HL-60 (cell line): ENCODE measurements at regions not wholly inside any gene's neighbourhood (a gene's known extent, or its start where the extent isn't known, plus 50 kb on each side); places are given as distances from the start of the nearest gene placed in this dataset.

Experiments used
- DNase-seq, 2 experiments: peaks; one replicate each; pipeline ENCODE4 v3.0.0-alpha.2; 2010 to 2020; ENCODE audit warnings: low read depth in 1 of 2, low spot score in 1 of 2
- H3K27ac ChIP-seq: fragments of 250-450 bp; sonication (Bioruptor Pico); replicated peaks from 2 replicates; pipeline ENCODE4 v1.5.1; 2020; ENCODE audit warnings: mild to moderate bottlenecking, moderate library complexity
- H3K27me3 ChIP-seq: fragments of 250-450 bp; sonication (Bioruptor Pico); 2 replicates; pipeline ENCODE4 v1.5.1; 2021; ENCODE audit warnings: mild to moderate bottlenecking, moderate library complexity; ENCODE audit not compliant: insufficient read depth, poor library complexity, severe bottlenecking
- H3K4me3 ChIP-seq: replicated peaks from 2 replicates; pipeline ENCODE4 v1.5.1; 2011; ENCODE audit warnings: mild to moderate bottlenecking, control low read depth, low read length; ENCODE audit not compliant: insufficient read depth
- CTCF ChIP-seq: IDR thresholded peaks from one replicate; pipeline ENCODE4 v1.5.1; 2011; ENCODE audit warnings: low read length, control low read depth, inconsistent platforms; ENCODE audit not compliant: insufficient read depth
- GABPA ChIP-seq: IDR thresholded peaks from 2 replicates; pipeline ENCODE4 v1.6.1; 2012; ENCODE audit warnings: low read depth
- POLR2AphosphoS5 ChIP-seq: IDR thresholded peaks from 2 replicates; pipeline ENCODE4 v1.6.1; 2012; ENCODE audit warnings: low read depth
- SPI1 ChIP-seq: IDR thresholded peaks from 2 replicates; pipeline ENCODE4 v1.6.1; 2012; ENCODE audit warnings: low read depth, mild to moderate bottlenecking, borderline replicate concordance
- TF ChIP-seq, protein P1 (sequence below): IDR thresholded peaks from 2 replicates; pipeline ENCODE4 v1.6.1; 2012; ENCODE audit warnings: low read depth; ENCODE audit not compliant: insufficient replicate concordance

GRCh38 chr2:75268112-75268511 lies 68.8 kb upstream of the TACR1 start:
- H3K27me3 ChIP-seq = peaks cover 2% of the 10 kb centered on the region
- H3K4me3 ChIP-seq = no peak overlapping the region
- TF ChIP-seq GABPA (no peak), SPI1 (no peak), POLR2AphosphoS5 (no peak), CTCF (no peak)
- TF ChIP-seq, protein P1, sequence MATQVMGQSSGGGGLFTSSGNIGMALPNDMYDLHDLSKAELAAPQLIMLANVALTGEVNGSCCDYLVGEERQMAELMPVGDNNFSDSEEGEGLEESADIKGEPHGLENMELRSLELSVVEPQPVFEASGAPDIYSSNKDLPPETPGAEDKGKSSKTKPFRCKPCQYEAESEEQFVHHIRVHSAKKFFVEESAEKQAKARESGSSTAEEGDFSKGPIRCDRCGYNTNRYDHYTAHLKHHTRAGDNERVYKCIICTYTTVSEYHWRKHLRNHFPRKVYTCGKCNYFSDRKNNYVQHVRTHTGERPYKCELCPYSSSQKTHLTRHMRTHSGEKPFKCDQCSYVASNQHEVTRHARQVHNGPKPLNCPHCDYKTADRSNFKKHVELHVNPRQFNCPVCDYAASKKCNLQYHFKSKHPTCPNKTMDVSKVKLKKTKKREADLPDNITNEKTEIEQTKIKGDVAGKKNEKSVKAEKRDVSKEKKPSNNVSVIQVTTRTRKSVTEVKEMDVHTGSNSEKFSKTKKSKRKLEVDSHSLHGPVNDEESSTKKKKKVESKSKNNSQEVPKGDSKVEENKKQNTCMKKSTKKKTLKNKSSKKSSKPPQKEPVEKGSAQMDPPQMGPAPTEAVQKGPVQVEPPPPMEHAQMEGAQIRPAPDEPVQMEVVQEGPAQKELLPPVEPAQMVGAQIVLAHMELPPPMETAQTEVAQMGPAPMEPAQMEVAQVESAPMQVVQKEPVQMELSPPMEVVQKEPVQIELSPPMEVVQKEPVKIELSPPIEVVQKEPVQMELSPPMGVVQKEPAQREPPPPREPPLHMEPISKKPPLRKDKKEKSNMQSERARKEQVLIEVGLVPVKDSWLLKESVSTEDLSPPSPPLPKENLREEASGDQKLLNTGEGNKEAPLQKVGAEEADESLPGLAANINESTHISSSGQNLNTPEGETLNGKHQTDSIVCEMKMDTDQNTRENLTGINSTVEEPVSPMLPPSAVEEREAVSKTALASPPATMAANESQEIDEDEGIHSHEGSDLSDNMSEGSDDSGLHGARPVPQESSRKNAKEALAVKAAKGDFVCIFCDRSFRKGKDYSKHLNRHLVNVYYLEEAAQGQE = no peak
- no peak overlapping the region for H3K27ac ChIP-seq
- no peak for DNase-seq

DNA sequence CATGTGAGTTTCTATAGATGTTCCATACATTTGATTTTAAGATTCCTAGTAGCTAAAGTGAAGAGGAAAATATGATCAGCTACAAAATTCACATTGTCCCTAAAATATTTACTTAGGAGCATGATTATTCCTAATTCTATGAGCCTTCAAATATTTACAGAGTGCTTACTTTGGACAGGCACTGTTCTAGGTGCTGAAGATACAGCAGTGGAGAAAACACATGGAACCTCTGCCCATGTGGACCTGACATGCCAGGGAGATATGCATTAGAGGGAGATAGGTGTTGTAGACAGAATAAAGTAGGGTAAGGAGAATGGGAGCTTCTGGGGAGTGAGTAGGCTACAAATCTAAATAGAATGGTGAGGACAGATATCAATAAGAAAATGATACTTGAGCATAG lies 62.6 kb upstream of the TACR1 start:
- H3K27ac ChIP-seq = no peak overlapping the region
- DNase-seq = no peak
- H3K4me3 ChIP-seq = no peak overlapping the region
- TF ChIP-seq, protein P1 = peak; percentile 57
- no peak for TF ChIP-seq GABPA
- TF ChIP-seq CTCF = no peak
- TF ChIP-seq POLR2AphosphoS5 = no peak
- H3K27me3 ChIP-seq = no peaks in the 10 kb centered on the region

- Histone ChIP-seq H3K4me3 (no peak overlapping the region), H3K27me3 (no peaks in the 10 kb centered on the region), H3K27ac (no peak overlapping the region)
- no peak for DNase-seq
- TF ChIP-seq SPI1 = no peak
- TF ChIP-seq POLR2AphosphoS5 = no peak
- TF ChIP-seq, protein P1 = no peak
- TF ChIP-seq GABPA = no peak
- TF ChIP-seq CTCF = no peak
Measured at GRCh38 chr2:75260946-75261345, 61.6 kb upstream of the TACR1 start.
